ENCODE measurements at regions not wholly inside any gene's neighbourhood (a gene's known extent, or its start where the extent isn't known, plus 50 kb on each side); places are given as distances from the start of the nearest gene placed in this dataset.
"Not testable (repeated sequence)": the region's sequence is repeated elsewhere in the genome, so short reads cannot be mapped to it uniquely, and the experiment has no call there.

GRCh38 chr3:152646004-152646403, 188.9 kb upstream of the P2RY1 start:
- no peak for TF ChIP-seq CTCF (IDR thresholded peaks at IDR 0.05)
- no peaks in the 10 kb centered on the region for H3K27me3 ChIP-seq (ENCODE audit: control insufficient read depth, insufficient read depth, low read length)
- H3K4me3 ChIP-seq (ENCODE audit: low read depth, low read length): no peak overlapping the region
- no peaks in the 10 kb centered on the region for H3K36me3 ChIP-seq (ENCODE audit: control insufficient read depth, insufficient read depth, low read length)
- H3K9ac ChIP-seq: no peak overlapping the region
- H2AFZ ChIP-seq: no peak overlapping the region
- H3K4me2 ChIP-seq (ENCODE audit: low read length): no peak overlapping the region
- H3K9me3 ChIP-seq (ENCODE audit: control insufficient read depth, low read length): no peaks in the 10 kb centered on the region
- no peaks in the 10 kb centered on the region for H3K79me2 ChIP-seq
- no peak overlapping the region for H3K27ac ChIP-seq
- H3K4me1 ChIP-seq: no peaks in the 10 kb centered on the region

GRCh38 chr3:152650177-152650576, 184.8 kb upstream of the P2RY1 start:
- H3K4me2 ChIP-seq (ENCODE audit: low read length): no peak overlapping the region
- no peak overlapping the region for H3K27ac ChIP-seq
- H3K27me3 ChIP-seq (ENCODE audit: control insufficient read depth, insufficient read depth, low read length): no peaks in the 10 kb centered on the region
- H3K9ac ChIP-seq: no peak overlapping the region
- no peak overlapping the region for H2AFZ ChIP-seq
- H3K4me3 ChIP-seq (ENCODE audit: low read depth, low read length): no peak overlapping the region
- no peaks in the 10 kb centered on the region for H3K36me3 ChIP-seq (ENCODE audit: control insufficient read depth, insufficient read depth, low read length)
- H3K9me3 ChIP-seq (ENCODE audit: control insufficient read depth, low read length): no peaks in the 10 kb centered on the region
- H3K79me2 ChIP-seq: no peaks in the 10 kb centered on the region
- H3K4me1 ChIP-seq: no peaks in the 10 kb centered on the region
- TF ChIP-seq CTCF (IDR thresholded peaks at IDR 0.05): no peak

GRCh38 chr3:152650923-152651322, 184.0 kb upstream of the P2RY1 start:
- H3K4me3 ChIP-seq (ENCODE audit: low read depth, low read length); H3K27ac ChIP-seq: not testable (repeated sequence)

GRCh38 chr3:152656214-152656971, 178.5 kb upstream of the P2RY1 start:
- Histone ChIP-seq H3K4me3 (ENCODE audit: low read depth, low read length) (no peak overlapping the region), H2AFZ (peak overlapping the region; percentile 25), H3K9me3 (ENCODE audit: control insufficient read depth, low read length) (no peaks in the 10 kb centered on the region), H3K27ac (no peak overlapping the region), H3K36me3 (ENCODE audit: control insufficient read depth, insufficient read depth, low read length) (no peaks in the 10 kb centered on the region), H3K79me2 (no peaks in the 10 kb centered on the region), H3K27me3 (ENCODE audit: control insufficient read depth, insufficient read depth, low read length) (no peaks in the 10 kb centered on the region), H3K4me1 (no peaks in the 10 kb centered on the region), H3K4me2 (ENCODE audit: low read length) (peak overlapping the region; percentile 40), H3K9ac (no peak overlapping the region)
- TF ChIP-seq CTCF (IDR thresholded peaks at IDR 0.05): no peak

More at GRCh38 chr3:152650923-152651322, 184.0 kb upstream of the P2RY1 start:
- not testable (repeated sequence) for H2AFZ ChIP-seq; H3K27me3 ChIP-seq (ENCODE audit: control insufficient read depth, insufficient read depth, low read length); H3K79me2 ChIP-seq; H3K4me2 ChIP-seq (ENCODE audit: low read length); H3K9ac ChIP-seq; H3K4me1 ChIP-seq; H3K36me3 ChIP-seq (ENCODE audit: control insufficient read depth, insufficient read depth, low read length); H3K9me3 ChIP-seq (ENCODE audit: control insufficient read depth, low read length)

GRCh38 chr3:152656972-152657355, 178.0 kb upstream of the P2RY1 start:
- Histone ChIP-seq H3K4me3 (ENCODE audit: low read depth, low read length) (no peak overlapping the region), H3K4me2 (ENCODE audit: low read length) (peak overlapping the region; percentile 40), H3K9me3 (ENCODE audit: control insufficient read depth, low read length) (no peaks in the 10 kb centered on the region), H3K4me1 (no peaks in the 10 kb centered on the region), H2AFZ (no peak overlapping the region), H3K9ac (no peak overlapping the region), H3K36me3 (ENCODE audit: control insufficient read depth, insufficient read depth, low read length) (no peaks in the 10 kb centered on the region), H3K79me2 (no peaks in the 10 kb centered on the region), H3K27me3 (ENCODE audit: control insufficient read depth, insufficient read depth, low read length) (no peaks in the 10 kb centered on the region), H3K27ac (no peak overlapping the region)
- TF ChIP-seq CTCF (IDR thresholded peaks at IDR 0.05): no peak

Data from parathyroid adenoma (tissue), 2 donors.